ENCODE measurements at regions not wholly inside any gene's neighbourhood (a gene's known extent, or its start where the extent isn't known, plus 50 kb on each side); places are given as distances from the start of the nearest gene placed in this dataset.

DNA sequence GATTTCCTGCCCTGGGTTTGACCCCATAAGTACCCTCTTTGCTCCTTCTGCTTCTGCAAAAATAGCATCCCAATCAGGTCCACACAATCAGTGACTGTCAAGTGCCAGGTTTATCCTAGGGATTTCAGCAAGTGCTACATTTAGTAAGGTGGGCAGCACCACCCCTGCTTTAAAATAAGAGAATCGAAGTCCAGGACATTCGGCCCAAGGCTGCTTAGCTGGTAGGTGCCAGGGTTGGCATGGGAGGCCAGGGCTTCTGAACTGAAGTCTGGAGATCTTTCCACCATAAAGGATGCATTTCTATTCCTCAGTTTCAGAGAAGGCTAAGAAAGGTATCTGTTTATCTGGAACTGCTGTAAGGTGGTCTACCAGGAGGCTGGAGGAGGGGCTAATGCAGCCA, 408.3 kb downstream of the ZNF536 start:
- ChIA-PET POLR2A (no interaction called here), CTCF (interaction anchor here (1.7 kb wide), 1 partner anchor 19 kb away, joined by 6 read pairs; no protein-coding TSS in a partner anchor)
- peaks cover 4% of the 10 kb centered on the region; the same call in 1 of the 2 replicates for H3K4me1 Mint-ChIP-seq
- no peak for TF ChIP-seq TCF7 (CRISPR knock-in tag; IDR thresholded peaks at IDR 0.05; ENCODE audit: low read depth)
- TF ChIP-seq, protein P1, sequence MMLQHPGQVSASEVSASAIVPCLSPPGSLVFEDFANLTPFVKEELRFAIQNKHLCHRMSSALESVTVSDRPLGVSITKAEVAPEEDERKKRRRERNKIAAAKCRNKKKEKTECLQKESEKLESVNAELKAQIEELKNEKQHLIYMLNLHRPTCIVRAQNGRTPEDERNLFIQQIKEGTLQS (CRISPR knock-in tag; conservative IDR thresholded peaks at IDR 0.05), result no peak
- TF ChIP-seq, protein P2, sequence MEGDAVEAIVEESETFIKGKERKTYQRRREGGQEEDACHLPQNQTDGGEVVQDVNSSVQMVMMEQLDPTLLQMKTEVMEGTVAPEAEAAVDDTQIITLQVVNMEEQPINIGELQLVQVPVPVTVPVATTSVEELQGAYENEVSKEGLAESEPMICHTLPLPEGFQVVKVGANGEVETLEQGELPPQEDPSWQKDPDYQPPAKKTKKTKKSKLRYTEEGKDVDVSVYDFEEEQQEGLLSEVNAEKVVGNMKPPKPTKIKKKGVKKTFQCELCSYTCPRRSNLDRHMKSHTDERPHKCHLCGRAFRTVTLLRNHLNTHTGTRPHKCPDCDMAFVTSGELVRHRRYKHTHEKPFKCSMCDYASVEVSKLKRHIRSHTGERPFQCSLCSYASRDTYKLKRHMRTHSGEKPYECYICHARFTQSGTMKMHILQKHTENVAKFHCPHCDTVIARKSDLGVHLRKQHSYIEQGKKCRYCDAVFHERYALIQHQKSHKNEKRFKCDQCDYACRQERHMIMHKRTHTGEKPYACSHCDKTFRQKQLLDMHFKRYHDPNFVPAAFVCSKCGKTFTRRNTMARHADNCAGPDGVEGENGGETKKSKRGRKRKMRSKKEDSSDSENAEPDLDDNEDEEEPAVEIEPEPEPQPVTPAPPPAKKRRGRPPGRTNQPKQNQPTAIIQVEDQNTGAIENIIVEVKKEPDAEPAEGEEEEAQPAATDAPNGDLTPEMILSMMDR (IDR thresholded peaks at IDR 0.05), result no peak
- TF ChIP-seq, protein P3, sequence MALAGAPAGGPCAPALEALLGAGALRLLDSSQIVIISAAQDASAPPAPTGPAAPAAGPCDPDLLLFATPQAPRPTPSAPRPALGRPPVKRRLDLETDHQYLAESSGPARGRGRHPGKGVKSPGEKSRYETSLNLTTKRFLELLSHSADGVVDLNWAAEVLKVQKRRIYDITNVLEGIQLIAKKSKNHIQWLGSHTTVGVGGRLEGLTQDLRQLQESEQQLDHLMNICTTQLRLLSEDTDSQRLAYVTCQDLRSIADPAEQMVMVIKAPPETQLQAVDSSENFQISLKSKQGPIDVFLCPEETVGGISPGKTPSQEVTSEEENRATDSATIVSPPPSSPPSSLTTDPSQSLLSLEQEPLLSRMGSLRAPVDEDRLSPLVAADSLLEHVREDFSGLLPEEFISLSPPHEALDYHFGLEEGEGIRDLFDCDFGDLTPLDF (CRISPR knock-in tag; IDR thresholded peaks at IDR 0.05), result no peak
- TF ChIP-seq, protein P4, sequence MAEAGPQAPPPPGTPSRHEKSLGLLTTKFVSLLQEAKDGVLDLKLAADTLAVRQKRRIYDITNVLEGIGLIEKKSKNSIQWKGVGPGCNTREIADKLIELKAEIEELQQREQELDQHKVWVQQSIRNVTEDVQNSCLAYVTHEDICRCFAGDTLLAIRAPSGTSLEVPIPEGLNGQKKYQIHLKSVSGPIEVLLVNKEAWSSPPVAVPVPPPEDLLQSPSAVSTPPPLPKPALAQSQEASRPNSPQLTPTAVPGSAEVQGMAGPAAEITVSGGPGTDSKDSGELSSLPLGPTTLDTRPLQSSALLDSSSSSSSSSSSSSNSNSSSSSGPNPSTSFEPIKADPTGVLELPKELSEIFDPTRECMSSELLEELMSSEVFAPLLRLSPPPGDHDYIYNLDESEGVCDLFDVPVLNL (CRISPR knock-in tag; IDR thresholded peaks at IDR 0.05; ENCODE audit: borderline replicate concordance, low read depth), result no peak
- TF ChIP-seq, protein P5, sequence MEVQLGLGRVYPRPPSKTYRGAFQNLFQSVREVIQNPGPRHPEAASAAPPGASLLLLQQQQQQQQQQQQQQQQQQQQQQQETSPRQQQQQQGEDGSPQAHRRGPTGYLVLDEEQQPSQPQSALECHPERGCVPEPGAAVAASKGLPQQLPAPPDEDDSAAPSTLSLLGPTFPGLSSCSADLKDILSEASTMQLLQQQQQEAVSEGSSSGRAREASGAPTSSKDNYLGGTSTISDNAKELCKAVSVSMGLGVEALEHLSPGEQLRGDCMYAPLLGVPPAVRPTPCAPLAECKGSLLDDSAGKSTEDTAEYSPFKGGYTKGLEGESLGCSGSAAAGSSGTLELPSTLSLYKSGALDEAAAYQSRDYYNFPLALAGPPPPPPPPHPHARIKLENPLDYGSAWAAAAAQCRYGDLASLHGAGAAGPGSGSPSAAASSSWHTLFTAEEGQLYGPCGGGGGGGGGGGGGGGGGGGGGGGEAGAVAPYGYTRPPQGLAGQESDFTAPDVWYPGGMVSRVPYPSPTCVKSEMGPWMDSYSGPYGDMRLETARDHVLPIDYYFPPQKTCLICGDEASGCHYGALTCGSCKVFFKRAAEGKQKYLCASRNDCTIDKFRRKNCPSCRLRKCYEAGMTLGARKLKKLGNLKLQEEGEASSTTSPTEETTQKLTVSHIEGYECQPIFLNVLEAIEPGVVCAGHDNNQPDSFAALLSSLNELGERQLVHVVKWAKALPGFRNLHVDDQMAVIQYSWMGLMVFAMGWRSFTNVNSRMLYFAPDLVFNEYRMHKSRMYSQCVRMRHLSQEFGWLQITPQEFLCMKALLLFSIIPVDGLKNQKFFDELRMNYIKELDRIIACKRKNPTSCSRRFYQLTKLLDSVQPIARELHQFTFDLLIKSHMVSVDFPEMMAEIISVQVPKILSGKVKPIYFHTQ (CRISPR knock-in tag; IDR thresholded peaks at IDR 0.05), result no peak
- no peak for TF ChIP-seq ATF6 (CRISPR knock-in tag; IDR thresholded peaks at IDR 0.05)
- no peak for TF ChIP-seq EMX1 (CRISPR knock-in tag; IDR thresholded peaks at IDR 0.05)
- no peak for TF ChIP-seq OVOL2 (CRISPR knock-in tag; IDR thresholded peaks at IDR 0.05; ENCODE audit: borderline replicate concordance)
- no peak overlapping the region for H3K4me3 Mint-ChIP-seq
- no peaks in the 10 kb centered on the region; the same call in 1 of the 2 replicates for H3K27me3 Mint-ChIP-seq (ENCODE audit: low read depth)
- no peak overlapping the region for H3K27ac Mint-ChIP-seq
- ATAC-seq, result no peak
- DNase-seq (ENCODE audit: low spot score), result no peak
- peaks cover 7% of the 10 kb centered on the region; the same call in 1 of the 2 replicates for H3K9me3 Mint-ChIP-seq
- no peaks in the 10 kb centered on the region for H3K36me3 Mint-ChIP-seq

DNA sequence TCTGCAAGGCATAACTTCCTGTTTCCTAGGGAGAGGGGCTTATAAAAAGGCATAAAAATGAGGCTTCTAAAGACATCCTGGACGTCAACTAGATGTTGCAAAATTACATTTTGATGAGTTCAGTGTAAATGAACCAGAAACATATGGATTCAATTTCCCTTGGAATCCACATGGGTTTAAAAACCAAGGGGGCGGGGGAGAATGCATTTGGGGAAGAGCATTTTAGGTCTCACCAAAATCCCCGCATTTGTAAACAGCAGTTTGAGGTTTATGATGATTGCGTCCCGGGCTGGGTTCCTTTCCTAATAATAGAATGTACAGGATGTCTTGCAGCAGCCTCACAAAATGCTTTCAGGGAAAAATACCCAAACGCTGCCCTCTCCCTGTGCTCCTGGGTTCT, 407.8 kb downstream of the ZNF536 start:
- Mint-ChIP-seq H3K27ac (no peak overlapping the region), H3K4me1 (peaks cover 4% of the 10 kb centered on the region; the same call in 1 of the 2 replicates), H3K27me3 (ENCODE audit: low read depth) (no peaks in the 10 kb centered on the region; the same call in 1 of the 2 replicates), H3K4me3 (no peak overlapping the region), H3K9me3 (peaks cover 7% of the 10 kb centered on the region; the same call in 1 of the 2 replicates), H3K36me3 (no peaks in the 10 kb centered on the region)
- DNase-seq (ENCODE audit: low spot score) (no peak), ATAC-seq (no peak)
- ChIA-PET POLR2A (no interaction called here), CTCF (interaction anchor here (1.1 kb wide), 1 partner anchor 274 kb away, joined by 3 read pairs; no protein-coding TSS in a partner anchor)
- TF ChIP-seq RORB (CRISPR knock-in tag; IDR thresholded peaks at IDR 0.05), result no peak
- no peak for TF ChIP-seq ATF1 (CRISPR knock-in tag; IDR thresholded peaks at IDR 0.05)
- TF ChIP-seq, protein P6, sequence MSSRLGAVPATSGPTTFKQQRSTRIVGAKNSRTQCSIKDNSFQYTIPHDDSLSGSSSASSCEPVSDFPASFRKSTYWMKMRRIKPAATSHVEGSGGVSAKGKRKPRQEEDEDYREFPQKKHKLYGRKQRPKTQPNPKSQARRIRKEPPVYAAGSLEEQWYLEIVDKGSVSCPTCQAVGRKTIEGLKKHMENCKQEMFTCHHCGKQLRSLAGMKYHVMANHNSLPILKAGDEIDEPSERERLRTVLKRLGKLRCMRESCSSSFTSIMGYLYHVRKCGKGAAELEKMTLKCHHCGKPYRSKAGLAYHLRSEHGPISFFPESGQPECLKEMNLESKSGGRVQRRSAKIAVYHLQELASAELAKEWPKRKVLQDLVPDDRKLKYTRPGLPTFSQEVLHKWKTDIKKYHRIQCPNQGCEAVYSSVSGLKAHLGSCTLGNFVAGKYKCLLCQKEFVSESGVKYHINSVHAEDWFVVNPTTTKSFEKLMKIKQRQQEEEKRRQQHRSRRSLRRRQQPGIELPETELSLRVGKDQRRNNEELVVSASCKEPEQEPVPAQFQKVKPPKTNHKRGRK (CRISPR knock-in tag; IDR thresholded peaks at IDR 0.05; ENCODE audit: borderline replicate concordance), result no peak
- TF ChIP-seq, protein P3 (CRISPR knock-in tag; IDR thresholded peaks at IDR 0.05), result no peak
- TF ChIP-seq ATF6 (CRISPR knock-in tag; IDR thresholded peaks at IDR 0.05), result no peak
- no peak for TF ChIP-seq NFE2L1 (CRISPR knock-in tag; IDR thresholded peaks at IDR 0.05)
- TF ChIP-seq ZNF281 (CRISPR knock-in tag; IDR thresholded peaks at IDR 0.05), result no peak
- no peak for TF ChIP-seq ZNF423 (CRISPR knock-in tag; IDR thresholded peaks at IDR 0.05)
- TF ChIP-seq IRF2 (CRISPR knock-in tag; IDR thresholded peaks at IDR 0.05; ENCODE audit: borderline replicate concordance, low read depth), result no peak
